Fibroblast of lung (primary cell): ENCODE measurements at regions not wholly inside any gene's neighbourhood (a gene's known extent, or its start where the extent isn't known, plus 50 kb on each side); places are given as distances from the start of the nearest gene placed in this dataset.

Source experiments
- CTCF ChIP-seq, 2 donors: IDR thresholded peaks in 1 of 2; conservative IDR thresholded peaks in 1 of 2; 1 replicate in 1 of 2; 2 replicates in 1 of 2; pipeline ENCODE4 v1.5.1; 2011 to 2012; ENCODE audit warnings: low read length in 2 of 2, control low read depth in 1 of 2, inconsistent platforms in 1 of 2, low read depth in 1 of 2, mild to moderate bottlenecking in 1 of 2
- EZH2 ChIP-seq: IDR thresholded peaks from 2 replicates; pipeline ENCODE4 v1.5.1; 2012; ENCODE audit warnings: low read length, control low read depth, mild to moderate bottlenecking; ENCODE audit errors: missing control alignments

- no peak for TF ChIP-seq CTCF (conservative IDR thresholded peaks at IDR 0.05 in 1 of 2, IDR thresholded peaks at IDR 0.05 in 1 of 2; ENCODE audit: low read depth in 1 of 2, low read length in 2 of 2)
- no peak for TF ChIP-seq EZH2
Observed at GRCh38 chr13:112127564-112128330, 60.8 kb downstream of the SOX1 start.
